ENCODE measurements at regions not wholly inside any gene's neighbourhood (a gene's known extent, or its start where the extent isn't known, plus 50 kb on each side); places are given as distances from the start of the nearest gene placed in this dataset.
"Not testable (repeated sequence)": the region's sequence is repeated elsewhere in the genome, so short reads cannot be mapped to it uniquely, and the experiment has no call there.

DNA sequence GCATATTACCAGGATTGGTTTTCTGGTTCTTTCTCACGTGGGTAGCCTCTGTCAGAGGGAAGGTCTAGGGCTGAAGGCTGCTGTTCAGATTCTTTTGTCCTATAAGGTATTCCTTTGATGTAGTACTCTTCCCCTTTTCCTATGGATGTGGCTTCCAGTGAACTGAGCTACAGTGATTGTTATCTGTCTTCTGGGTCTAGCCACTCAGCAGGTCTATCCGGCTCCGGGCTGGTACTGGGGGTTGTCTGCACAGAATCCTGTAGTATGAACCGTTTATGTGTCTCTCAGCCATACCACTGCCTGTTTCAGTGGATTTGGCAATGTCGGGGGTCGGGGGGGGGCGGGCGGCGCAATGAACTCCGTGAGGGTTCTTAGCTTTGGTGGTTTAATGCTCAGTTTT lies 84.5 kb upstream of the C10orf90 start:
- no peaks in the 10 kb centered on the region for H3K4me1 Mint-ChIP-seq (ENCODE audit: low read depth)
- intact Hi-C loops (cut with micrococcal nuclease), result no loop called here
- H3K9me3 Mint-ChIP-seq, result no peaks in the 10 kb centered on the region
- peaks cover 1% of the 10 kb centered on the region for H3K27me3 Mint-ChIP-seq
- H3K36me3 Mint-ChIP-seq (ENCODE audit: low read depth), result no peaks in the 10 kb centered on the region
- H3K4me3 Mint-ChIP-seq, result no peak overlapping the region
- H3K27ac Mint-ChIP-seq, result no peak overlapping the region

DNA sequence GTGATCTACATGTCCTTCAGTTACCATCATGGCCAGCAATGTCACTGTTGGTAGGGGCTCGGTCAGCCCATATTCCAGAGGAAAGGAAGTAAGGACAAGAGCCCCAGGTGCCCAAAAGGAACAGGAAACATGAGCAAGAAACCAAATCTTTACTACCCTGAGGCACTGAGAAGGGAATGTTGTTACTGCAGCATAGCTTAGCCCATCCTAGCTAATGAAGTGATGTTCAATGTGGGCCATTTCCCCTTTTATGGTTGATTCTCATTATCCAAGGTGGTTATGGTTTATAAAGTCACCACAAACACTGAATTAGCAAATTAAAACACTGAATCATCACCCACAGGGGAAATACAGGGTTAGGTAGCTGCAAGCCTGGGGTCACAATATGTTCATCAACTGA lies 88.4 kb upstream of the C10orf90 start:
- intact Hi-C loops (cut with micrococcal nuclease), result no loop called here
- peaks cover 4% of the 10 kb centered on the region for H3K9me3 Mint-ChIP-seq
- H3K36me3 Mint-ChIP-seq (ENCODE audit: low read depth), result no peaks in the 10 kb centered on the region
- no peaks in the 10 kb centered on the region for H3K4me1 Mint-ChIP-seq (ENCODE audit: low read depth)
- no peak overlapping the region for H3K27ac Mint-ChIP-seq
- H3K27me3 Mint-ChIP-seq, result no peaks in the 10 kb centered on the region
- H3K4me3 Mint-ChIP-seq, result no peak overlapping the region

DNA sequence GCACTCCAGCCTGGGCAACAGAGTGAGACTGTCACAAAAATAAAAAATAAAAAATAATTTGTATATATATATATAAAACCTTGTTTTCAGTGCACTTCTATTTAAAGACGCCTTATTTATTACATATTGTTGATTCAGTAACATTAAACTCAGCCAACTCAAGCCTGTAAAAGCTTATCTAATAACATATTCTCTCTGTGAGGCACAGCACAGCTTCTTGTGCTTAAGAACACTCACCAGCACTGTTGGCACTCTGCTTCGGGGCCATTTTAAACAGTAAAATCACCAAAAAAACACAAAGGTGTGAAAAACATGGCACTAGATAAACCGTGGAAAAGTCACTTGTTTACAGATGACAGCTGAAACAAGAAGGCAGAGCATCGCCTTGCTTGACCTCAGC lies 89.0 kb upstream of the C10orf90 start:
- no peaks in the 10 kb centered on the region for H3K27me3 Mint-ChIP-seq
- H3K9me3 Mint-ChIP-seq, result peaks cover 10% of the 10 kb centered on the region
- H3K4me3 Mint-ChIP-seq, result no peak overlapping the region

DNA sequence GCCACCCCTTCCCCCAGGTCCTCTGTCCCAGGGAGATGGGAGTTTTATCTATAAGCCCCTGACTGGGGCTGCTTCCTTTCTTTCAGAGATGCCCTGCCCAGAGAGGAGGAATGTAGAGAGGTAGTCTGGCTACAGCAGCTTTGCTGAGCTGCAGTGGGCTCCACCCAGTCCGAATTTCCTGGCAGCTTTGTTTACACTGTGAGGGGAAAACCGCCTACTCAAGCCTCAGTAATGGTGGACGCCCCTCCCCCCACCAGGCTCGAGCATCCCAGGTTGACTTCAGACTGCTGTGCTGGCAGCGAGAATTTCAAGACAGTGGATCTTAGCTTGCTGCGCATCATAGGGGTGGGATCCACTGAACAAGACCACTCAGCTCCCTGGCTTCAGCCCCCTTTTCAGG lies 96.2 kb upstream of the C10orf90 start:
- H3K27ac Mint-ChIP-seq; H3K4me3 Mint-ChIP-seq; H3K27me3 Mint-ChIP-seq; H3K36me3 Mint-ChIP-seq (ENCODE audit: low read depth); H3K4me1 Mint-ChIP-seq (ENCODE audit: low read depth); intact Hi-C loops (cut with micrococcal nuclease): not testable (repeated sequence)
- H3K9me3 Mint-ChIP-seq, result peaks cover 23% of the 10 kb centered on the region

More for the DNA sequence above, 89.0 kb upstream of the C10orf90 start:
- Mint-ChIP-seq H3K36me3 (ENCODE audit: low read depth) (no peaks in the 10 kb centered on the region), H3K27ac (no peak overlapping the region), H3K4me1 (ENCODE audit: low read depth) (no peaks in the 10 kb centered on the region)
- intact Hi-C loops (cut with micrococcal nuclease), result no loop called here

DNA sequence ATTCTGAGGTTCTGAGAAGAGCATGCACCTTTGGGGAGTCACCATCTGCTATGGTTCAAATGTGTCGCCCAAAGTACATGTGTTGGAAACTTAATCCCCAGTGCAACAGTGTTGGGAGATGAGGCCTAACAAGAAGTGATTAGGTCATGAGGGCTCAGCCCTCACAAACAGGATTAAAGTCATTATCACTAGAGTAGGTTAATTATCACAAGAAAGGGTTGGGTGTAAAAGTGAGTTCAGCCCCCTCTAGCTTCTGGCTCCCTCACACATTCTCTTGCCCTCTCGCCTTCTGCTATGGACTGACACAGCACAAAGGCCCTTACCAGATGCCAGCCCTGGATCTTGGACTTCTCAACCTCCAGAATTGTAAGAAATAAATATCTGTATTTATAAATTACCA lies 100.3 kb upstream of the C10orf90 start:
- Mint-ChIP-seq H3K27me3 (no peaks in the 10 kb centered on the region), H3K4me1 (ENCODE audit: low read depth) (no peaks in the 10 kb centered on the region), H3K9me3 (no peaks in the 10 kb centered on the region), H3K36me3 (ENCODE audit: low read depth) (no peaks in the 10 kb centered on the region), H3K4me3 (no peak overlapping the region), H3K27ac (no peak overlapping the region)
- intact Hi-C loops (cut with micrococcal nuclease), result no loop called here

DNA sequence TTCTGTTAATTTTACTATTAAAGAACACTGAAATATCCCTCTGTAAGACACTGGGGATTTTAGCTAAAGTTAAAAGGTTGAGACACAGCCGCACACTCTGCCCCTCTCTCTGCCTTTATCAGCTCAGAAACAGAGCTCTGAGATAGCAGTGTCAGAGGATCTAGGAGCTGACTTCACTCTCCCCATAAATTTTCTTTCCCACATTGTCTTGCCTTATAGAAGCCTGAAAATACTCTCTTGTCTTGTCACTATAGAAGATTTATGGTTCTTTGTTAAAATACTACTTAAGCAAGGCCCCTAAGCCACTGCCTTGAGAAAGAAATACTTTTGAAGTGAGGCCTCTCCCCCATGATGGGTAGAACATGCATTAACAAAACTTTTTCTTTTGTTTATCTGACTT lies 105.7 kb upstream of the C10orf90 start:
- intact Hi-C loops (cut with micrococcal nuclease), result no loop called here
- no peak overlapping the region for H3K4me3 Mint-ChIP-seq
- no peaks in the 10 kb centered on the region for H3K27me3 Mint-ChIP-seq
- no peaks in the 10 kb centered on the region for H3K9me3 Mint-ChIP-seq
- H3K27ac Mint-ChIP-seq, result no peak overlapping the region
- no peaks in the 10 kb centered on the region for H3K4me1 Mint-ChIP-seq (ENCODE audit: low read depth)
- no peaks in the 10 kb centered on the region for H3K36me3 Mint-ChIP-seq (ENCODE audit: low read depth)

DNA sequence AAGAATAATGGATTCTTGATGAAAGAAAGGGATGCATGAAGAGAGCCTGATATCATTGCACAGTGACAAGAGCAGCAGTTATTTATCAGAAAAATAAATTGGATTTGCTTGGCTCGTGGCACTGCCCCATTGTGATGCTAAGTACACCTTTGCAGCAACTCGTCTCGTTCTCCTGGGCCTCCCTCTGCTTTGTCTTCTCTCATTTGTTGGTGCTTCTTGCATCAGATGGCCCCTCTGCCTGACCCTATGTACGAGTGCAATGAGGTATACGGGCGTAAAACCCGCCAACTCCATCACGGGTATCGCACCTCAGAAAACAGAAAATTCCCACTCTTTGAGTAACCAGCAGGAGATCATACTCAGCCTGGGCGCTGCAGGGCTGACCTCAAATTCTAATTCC lies 107.2 kb upstream of the C10orf90 start:
- no peaks in the 10 kb centered on the region for H3K36me3 Mint-ChIP-seq (ENCODE audit: low read depth)
- H3K4me3 Mint-ChIP-seq, result no peak overlapping the region
- H3K27me3 Mint-ChIP-seq, result no peaks in the 10 kb centered on the region
- H3K27ac Mint-ChIP-seq, result no peak overlapping the region
- intact Hi-C loops (cut with micrococcal nuclease), result no loop called here
- H3K9me3 Mint-ChIP-seq, result no peaks in the 10 kb centered on the region
- no peaks in the 10 kb centered on the region for H3K4me1 Mint-ChIP-seq (ENCODE audit: low read depth)

DNA sequence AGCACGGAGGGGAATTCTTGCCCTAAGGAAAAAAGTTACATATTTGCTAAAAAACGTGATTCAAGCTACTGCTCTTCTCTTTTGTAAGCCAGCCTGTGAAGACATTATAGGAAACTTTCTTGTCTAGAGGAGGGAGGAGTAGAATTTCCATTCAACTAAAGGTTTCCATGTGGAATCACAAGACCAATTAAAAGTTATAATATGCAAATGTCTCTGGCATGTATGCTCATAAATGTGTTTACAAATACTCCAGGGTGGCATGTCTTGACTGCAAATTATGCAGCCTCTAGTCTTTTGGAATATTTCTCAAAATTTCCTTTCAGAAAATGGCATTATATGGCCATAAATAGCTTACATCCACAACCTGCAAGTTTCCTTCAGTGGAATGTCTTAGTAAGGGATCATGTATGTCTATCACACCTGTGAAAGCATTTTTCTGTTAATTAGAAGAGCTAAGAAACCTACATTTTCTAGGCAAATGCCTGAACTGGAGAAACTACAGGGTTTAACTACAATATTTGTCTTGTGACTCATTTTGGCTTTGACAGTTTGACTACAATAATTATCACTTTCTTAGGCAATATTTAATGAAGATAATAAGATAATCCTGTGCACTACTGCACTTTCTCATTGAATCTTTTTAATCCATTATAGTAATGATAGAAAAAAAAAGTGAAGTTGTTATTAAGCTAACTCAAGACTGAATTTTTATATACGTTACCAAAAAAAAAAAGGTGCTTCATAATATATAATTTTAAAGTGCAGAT lies 111.1 kb upstream of the C10orf90 start:
- Mint-ChIP-seq H3K27me3 (no peaks in the 10 kb centered on the region), H3K4me3 (no peak overlapping the region), H3K4me1 (ENCODE audit: low read depth) (no peaks in the 10 kb centered on the region), H3K27ac (no peak overlapping the region), H3K36me3 (ENCODE audit: low read depth) (no peaks in the 10 kb centered on the region), H3K9me3 (peaks cover 5% of the 10 kb centered on the region)
- intact Hi-C loops (cut with micrococcal nuclease), result no loop called here

DNA sequence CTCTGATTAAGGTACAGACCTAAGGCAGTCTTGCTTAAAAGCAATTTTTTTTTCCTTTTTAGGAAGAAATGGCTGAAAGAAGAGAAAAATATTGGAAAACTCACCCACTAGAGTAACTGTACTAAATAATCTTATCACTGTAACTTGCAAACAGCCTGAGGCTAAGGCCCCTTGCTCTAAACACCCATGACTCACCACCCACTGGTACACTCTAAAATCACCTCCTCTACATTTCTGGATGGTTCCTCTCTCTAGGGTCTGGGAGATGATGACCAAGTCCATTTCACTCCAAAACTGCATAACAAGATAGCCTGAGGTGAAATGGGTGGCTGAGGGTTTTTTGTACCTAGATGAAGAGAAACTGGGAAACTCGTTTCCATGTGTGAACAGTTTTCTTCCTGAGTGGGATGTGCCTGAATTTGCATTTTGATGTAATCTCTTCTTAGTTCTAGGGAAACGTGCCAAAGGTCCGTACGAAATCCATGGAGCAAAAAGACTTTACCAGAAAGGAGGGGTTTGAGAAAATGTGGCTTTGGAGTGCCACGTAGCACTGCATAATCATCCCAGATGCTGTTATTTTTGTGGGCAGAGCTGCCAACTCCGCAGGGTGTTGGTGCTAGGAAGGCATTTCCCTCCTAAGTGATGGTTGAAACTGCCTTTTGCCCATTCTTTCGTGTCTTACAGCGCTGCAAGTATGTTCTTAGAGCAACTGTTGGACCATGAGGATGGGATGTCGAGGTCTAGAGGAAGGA lies 113.5 kb upstream of the C10orf90 start:
- intact Hi-C loops (cut with micrococcal nuclease), result no loop called here
- Mint-ChIP-seq H3K27ac (no peak overlapping the region), H3K4me1 (ENCODE audit: low read depth) (no peaks in the 10 kb centered on the region), H3K36me3 (ENCODE audit: low read depth) (no peaks in the 10 kb centered on the region), H3K4me3 (no peak overlapping the region), H3K9me3 (peaks cover 5% of the 10 kb centered on the region), H3K27me3 (no peaks in the 10 kb centered on the region)

DNA sequence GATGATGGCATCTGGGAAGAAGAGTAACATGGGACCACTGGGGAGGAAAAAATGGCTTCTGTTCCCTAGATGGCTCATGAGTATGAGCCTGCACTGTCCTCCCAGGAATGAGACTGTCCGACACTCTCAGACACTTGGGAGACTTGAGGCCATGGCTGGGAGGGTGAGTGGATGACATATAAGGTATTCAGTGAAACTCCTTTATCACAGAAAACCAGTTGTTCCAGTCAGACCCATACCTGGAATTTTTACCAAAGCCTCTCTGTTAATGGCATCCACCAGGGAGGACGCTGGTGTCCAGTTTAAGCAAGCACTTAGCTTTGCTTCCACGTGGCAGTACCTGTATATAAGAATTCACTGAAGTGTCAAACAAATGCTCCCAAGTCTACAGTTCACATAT lies 116.7 kb upstream of the C10orf90 start:
- intact Hi-C loops (cut with micrococcal nuclease), result no loop called here
- Mint-ChIP-seq H3K27ac (no peak overlapping the region), H3K27me3 (no peaks in the 10 kb centered on the region), H3K4me1 (ENCODE audit: low read depth) (no peaks in the 10 kb centered on the region), H3K9me3 (peaks cover 5% of the 10 kb centered on the region), H3K36me3 (ENCODE audit: low read depth) (no peaks in the 10 kb centered on the region), H3K4me3 (no peak overlapping the region)

DNA sequence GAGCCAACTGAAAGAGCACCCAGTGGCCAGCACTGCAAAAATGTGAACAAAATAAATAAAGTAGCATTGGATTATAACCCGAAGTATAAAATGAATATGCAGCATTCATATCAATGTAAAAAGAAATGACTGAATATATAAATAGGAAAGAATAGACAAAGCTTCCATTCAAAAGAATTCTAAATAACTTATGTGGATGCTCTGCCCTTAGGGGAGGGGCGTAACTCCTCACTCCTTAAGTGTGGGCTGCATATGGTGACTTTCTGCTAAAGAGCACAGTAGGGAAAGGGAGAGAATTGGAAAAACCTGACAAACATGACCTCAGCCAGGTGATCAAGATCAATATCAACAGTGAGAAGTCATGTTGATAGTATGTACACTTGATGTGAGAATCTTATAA lies 109.9 kb upstream of the DOCK1 start:
- Mint-ChIP-seq H3K4me1 (ENCODE audit: low read depth) (no peaks in the 10 kb centered on the region), H3K27ac (no peak overlapping the region), H3K9me3 (peaks cover 21% of the 10 kb centered on the region), H3K36me3 (ENCODE audit: low read depth) (no peaks in the 10 kb centered on the region), H3K4me3 (no peak overlapping the region), H3K27me3 (no peaks in the 10 kb centered on the region)
- intact Hi-C loops (cut with micrococcal nuclease), result no loop called here

DNA sequence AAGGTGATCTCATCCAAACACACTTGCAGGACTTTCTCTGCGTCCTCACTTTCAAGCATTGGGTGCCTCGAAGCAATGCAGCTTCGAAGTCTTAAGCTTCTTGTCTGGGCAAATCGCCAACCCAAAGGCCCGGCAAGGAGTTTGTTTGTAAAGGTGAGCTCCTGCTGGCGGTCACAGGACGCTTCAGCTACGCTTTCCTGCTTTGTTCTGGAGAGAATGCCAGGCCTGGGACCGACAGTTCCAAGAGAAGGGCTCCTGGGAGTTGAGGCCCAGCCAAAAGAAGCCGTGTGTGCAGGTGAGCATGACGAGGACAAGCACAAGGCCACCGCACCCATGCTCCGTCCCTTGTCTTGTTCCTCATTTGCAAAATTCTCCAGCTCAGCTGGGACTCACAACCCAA lies 106.6 kb upstream of the DOCK1 start:
- intact Hi-C loops (cut with micrococcal nuclease), result no loop called here
- no peaks in the 10 kb centered on the region for H3K27me3 Mint-ChIP-seq
- H3K4me3 Mint-ChIP-seq, result no peak overlapping the region
- H3K27ac Mint-ChIP-seq, result no peak overlapping the region
- H3K9me3 Mint-ChIP-seq, result peaks cover 14% of the 10 kb centered on the region
- H3K4me1 Mint-ChIP-seq (ENCODE audit: low read depth), result no peaks in the 10 kb centered on the region
- no peaks in the 10 kb centered on the region for H3K36me3 Mint-ChIP-seq (ENCODE audit: low read depth)

DNA sequence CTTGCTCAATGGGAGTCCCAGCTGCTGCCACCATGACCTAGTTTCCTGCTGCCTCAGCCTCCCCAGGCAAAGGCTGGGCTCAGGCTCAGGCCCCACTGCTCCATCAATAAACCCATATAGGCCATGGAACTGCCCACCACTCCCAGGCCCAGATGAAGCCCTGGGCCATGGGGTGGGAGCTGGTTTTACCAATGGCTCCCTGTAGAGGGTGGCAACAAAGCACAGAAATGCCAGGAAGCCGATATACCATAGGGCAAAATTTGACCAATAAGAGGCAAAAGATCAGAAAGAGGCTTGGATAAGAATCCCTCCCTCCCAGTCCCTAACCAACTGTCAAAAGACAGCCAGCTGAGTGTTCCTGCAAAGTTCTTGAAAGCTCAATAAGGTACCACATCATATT lies 101.8 kb upstream of the DOCK1 start:
- intact Hi-C loops (cut with micrococcal nuclease), result no loop called here
- Mint-ChIP-seq H3K27ac (no peak overlapping the region), H3K4me3 (no peak overlapping the region), H3K36me3 (ENCODE audit: low read depth) (no peaks in the 10 kb centered on the region), H3K9me3 (peaks cover 5% of the 10 kb centered on the region), H3K4me1 (ENCODE audit: low read depth) (no peaks in the 10 kb centered on the region), H3K27me3 (no peaks in the 10 kb centered on the region)

DNA sequence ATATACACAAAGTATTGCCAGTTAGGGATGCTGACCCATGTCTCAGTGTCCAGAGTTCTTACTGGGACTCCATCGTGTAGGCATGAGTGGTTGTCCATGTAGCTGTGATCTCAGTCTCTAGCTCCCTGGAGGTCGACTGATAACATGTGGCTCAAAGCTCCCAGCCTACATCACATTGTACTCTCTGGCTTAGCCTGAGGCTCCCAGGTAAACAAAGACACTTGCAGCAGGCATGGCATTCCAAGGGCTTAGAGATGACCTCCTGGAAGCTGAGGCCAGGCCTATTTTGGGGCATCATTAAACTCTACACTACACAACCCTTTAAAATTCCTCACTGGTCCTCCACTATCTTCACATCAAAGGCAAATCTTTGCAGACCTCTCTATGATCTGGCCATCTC lies 100.8 kb upstream of the DOCK1 start:
- H3K27me3 Mint-ChIP-seq, result no peaks in the 10 kb centered on the region
- no peak overlapping the region for H3K4me3 Mint-ChIP-seq
- no peaks in the 10 kb centered on the region for H3K4me1 Mint-ChIP-seq (ENCODE audit: low read depth)
- intact Hi-C loops (cut with micrococcal nuclease), result no loop called here
- H3K27ac Mint-ChIP-seq, result no peak overlapping the region
- H3K9me3 Mint-ChIP-seq, result peaks cover 5% of the 10 kb centered on the region
- H3K36me3 Mint-ChIP-seq (ENCODE audit: low read depth), result no peaks in the 10 kb centered on the region

DNA sequence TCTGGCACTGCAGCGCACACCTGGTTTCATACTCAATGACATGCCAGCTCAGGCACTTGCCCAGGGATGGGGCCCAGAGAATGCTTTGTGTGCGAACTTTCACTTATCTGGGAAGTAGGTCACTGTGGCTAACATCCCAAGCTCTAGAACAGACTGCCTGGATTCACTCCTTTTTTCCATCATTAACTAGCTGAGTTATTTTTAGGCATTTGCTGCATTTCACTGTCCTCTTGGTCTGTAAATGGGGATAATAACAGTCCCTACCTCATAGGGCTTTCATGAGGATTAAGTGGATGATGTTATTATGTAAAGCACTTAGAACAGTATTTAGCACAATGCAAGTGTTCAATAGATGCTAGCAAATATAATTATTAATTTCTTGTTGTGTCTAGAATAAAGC lies 98.7 kb upstream of the DOCK1 start:
- H3K36me3 Mint-ChIP-seq (ENCODE audit: low read depth), result no peaks in the 10 kb centered on the region
- intact Hi-C loops (cut with micrococcal nuclease), result no loop called here
- H3K27me3 Mint-ChIP-seq, result no peaks in the 10 kb centered on the region
- H3K9me3 Mint-ChIP-seq, result peaks cover 11% of the 10 kb centered on the region
- H3K27ac Mint-ChIP-seq, result no peak overlapping the region
- no peak overlapping the region for H3K4me3 Mint-ChIP-seq
- H3K4me1 Mint-ChIP-seq (ENCODE audit: low read depth), result no peaks in the 10 kb centered on the region
